Hepatocyte (in vitro differentiated cells): ENCODE measurements at regions not wholly inside any gene's neighbourhood (a gene's known extent, or its start where the extent isn't known, plus 50 kb on each side); places are given as distances from the start of the nearest gene placed in this dataset.

Experiments used
- DNase-seq: peaks from one replicate; pipeline ENCODE4 v3.0.0-alpha.2; 2016; ENCODE audit warnings: low spot score
- H2AFZ ChIP-seq: fragments of 200-600 bp; sonication (generic); 2 replicates; pipeline ENCODE4 v1.6.0; 2016; ENCODE audit warnings: antibody characterized with exemption, mild to moderate bottlenecking
- H3K27ac ChIP-seq: fragments of 200-600 bp; sonication (generic); 2 replicates; pipeline ENCODE4 v1.5.1; 2016; ENCODE audit warnings: mild to moderate bottlenecking
- H3K27me3 ChIP-seq: fragments of 200-600 bp; sonication (generic); 2 replicates; pipeline ENCODE4 v1.6.1; 2016
- H3K36me3 ChIP-seq: fragments of 200-600 bp; sonication (generic); replicated peaks from 2 replicates; pipeline ENCODE4 v1.5.1; 2016; ENCODE audit warnings: low read depth; ENCODE audit not compliant: insufficient read depth
- H3K4me1 ChIP-seq: fragments of 200-600 bp; sonication (generic); 2 replicates; pipeline ENCODE4 v1.5.1; 2016; ENCODE audit warnings: mild to moderate bottlenecking, moderate library complexity; ENCODE audit not compliant: insufficient read depth
- H3K4me2 ChIP-seq: fragments of 200-600 bp; sonication (generic); 2 replicates; pipeline ENCODE4 v1.6.0; 2016
- H3K4me3 ChIP-seq: fragments of 200-600 bp; sonication (generic); 2 replicates; pipeline ENCODE4 v1.5.1; 2016; ENCODE audit warnings: mild to moderate bottlenecking
- H3K79me2 ChIP-seq: fragments of 200-600 bp; sonication (generic); 2 replicates; pipeline ENCODE4 v1.6.0; 2017; ENCODE audit warnings: mild to moderate bottlenecking
- H3K9me2 ChIP-seq: fragments of 200-600 bp; sonication (generic); replicated peaks from 2 replicates; pipeline ENCODE4 v1.6.0; 2017; ENCODE audit warnings: mild to moderate bottlenecking; ENCODE audit not compliant: insufficient read depth
- H3K9me3 ChIP-seq: fragments of 200-600 bp; sonication (generic); 2 replicates; pipeline ENCODE4 v1.5.1; 2016; ENCODE audit warnings: low read depth, mild to moderate bottlenecking
- H4K20me1 ChIP-seq: fragments of 200-600 bp; sonication (generic); 2 replicates; pipeline ENCODE4 v1.6.0; 2016; ENCODE audit warnings: mild to moderate bottlenecking; ENCODE audit not compliant: insufficient read depth, poor library complexity, severe bottlenecking
- CTCF ChIP-seq: fragments of 200-600 bp; sonication (generic); IDR thresholded peaks from 2 replicates; pipeline ENCODE4 v1.5.1; 2016; ENCODE audit warnings: antibody characterized with exemption, mild to moderate bottlenecking; ENCODE audit not compliant: poor library complexity
- EZH2 ChIP-seq: fragments of 200-600 bp; sonication (generic); IDR thresholded peaks from 2 replicates; pipeline ENCODE4 v1.6.1; 2016; ENCODE audit warnings: antibody characterized with exemption, mild to moderate bottlenecking, borderline replicate concordance
- EZH2phosphoT487 ChIP-seq: fragments of 200-600 bp; sonication (generic); IDR thresholded peaks from one replicate; pipeline ENCODE4 v1.6.1; 2018; ENCODE audit warnings: antibody characterized with exemption, mild to moderate bottlenecking, low read depth, moderate library complexity; ENCODE audit not compliant: unreplicated experiment, severe bottlenecking
- WGBS: methylation state at CpG from one replicate; pipeline ENCODE4 v1.1.6; 2016; ENCODE audit warnings: low lambda C conversion rate; ENCODE audit errors: missing lambda C conversion rate; 5-methylcytosine and 5-hydroxymethylcytosine counted together

DNA sequence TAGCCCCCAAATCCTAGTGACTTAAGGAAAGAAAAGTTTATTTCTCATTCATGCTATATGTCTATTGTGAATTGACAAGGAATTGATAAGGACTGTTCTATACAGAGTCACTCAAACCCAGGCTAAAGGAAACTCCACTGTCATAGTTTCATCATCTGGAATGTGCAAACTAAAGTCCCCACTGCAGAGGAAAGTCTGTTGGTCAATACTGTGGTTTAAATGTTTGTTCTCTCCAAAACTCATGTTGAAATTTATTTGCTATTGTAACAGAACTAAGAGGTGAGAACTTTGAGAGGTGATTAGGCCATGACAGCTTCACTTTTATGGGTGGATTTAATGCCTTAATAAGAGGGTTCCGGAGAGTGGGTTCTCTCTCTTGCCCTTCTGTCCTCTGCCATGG lies 149.6 kb downstream of the COX18 start:
- no peak for DNase-seq
- WGBS = 81% methylated on average over 1 of the region's 1 CpG
- Histone ChIP-seq H3K36me3 (no peaks in the 10 kb centered on the region), H3K9me2 (no peaks in the 10 kb centered on the region), H3K4me2 (no peak overlapping the region), H3K9me3 (no peaks in the 10 kb centered on the region), H3K27ac (no peak overlapping the region), H3K4me1 (no peaks in the 10 kb centered on the region), H3K4me3 (no peak overlapping the region), H2AFZ (no peak overlapping the region), H3K27me3 (no peaks in the 10 kb centered on the region), H4K20me1 (no peaks in the 10 kb centered on the region), H3K79me2 (no peaks in the 10 kb centered on the region)
- TF ChIP-seq CTCF (no peak), EZH2 (no peak), EZH2phosphoT487 (no peak)

DNA sequence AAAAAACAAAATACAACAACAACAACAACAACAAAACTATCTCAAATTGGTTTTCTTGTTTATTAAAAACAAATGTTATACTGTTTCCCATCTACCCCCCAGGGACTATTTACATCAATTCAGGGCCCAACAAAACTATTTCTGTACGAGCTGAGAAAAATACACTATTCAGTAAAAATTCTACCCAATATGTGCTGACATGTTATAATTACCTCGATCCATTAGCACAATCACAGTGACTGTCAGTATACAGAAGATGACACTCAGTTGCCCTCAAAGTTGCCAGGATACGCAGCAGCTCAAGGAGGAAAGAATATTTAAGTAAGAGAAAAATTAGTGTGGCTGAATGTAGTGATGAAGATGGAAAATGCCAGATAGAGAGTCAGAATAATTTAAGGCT lies 150.1 kb downstream of the COX18 start:
- 90% methylated on average over 3 of the region's 3 CpGs for WGBS

DNA sequence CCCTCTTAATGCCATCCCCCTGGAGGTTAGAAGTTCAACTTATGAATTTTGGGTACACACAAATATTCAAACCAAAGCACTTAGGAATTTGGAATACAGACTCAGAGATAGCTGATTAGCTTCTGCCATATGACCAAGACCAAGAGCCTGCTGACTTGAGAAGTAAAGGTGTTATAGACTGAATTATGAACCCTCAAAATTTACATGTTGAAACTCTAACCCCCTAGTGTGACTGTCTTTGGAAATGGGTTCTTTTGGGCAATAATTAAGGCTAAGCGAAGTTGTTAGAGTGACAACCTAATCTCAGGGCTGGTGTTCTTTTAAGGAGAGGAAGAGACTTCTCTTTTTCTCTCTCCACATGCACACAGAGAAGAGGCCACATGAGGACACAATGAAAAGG lies 151.2 kb downstream of the COX18 start:
- no peaks in the 10 kb centered on the region for H3K4me1 ChIP-seq
- H3K27me3 ChIP-seq = no peaks in the 10 kb centered on the region
- H4K20me1 ChIP-seq = no peaks in the 10 kb centered on the region
- H3K36me3 ChIP-seq = no peaks in the 10 kb centered on the region
- no peaks in the 10 kb centered on the region for H3K9me2 ChIP-seq
- no peaks in the 10 kb centered on the region for H3K9me3 ChIP-seq
- no peak overlapping the region for H3K27ac ChIP-seq
- no peak overlapping the region for H2AFZ ChIP-seq
- H3K4me3 ChIP-seq = no peak overlapping the region
- no peak overlapping the region for H3K4me2 ChIP-seq
- no peaks in the 10 kb centered on the region for H3K79me2 ChIP-seq
- no peak for TF ChIP-seq CTCF
- DNase-seq = no peak
- 96% methylated on average over 1 of the region's 1 CpG for WGBS

More for the DNA sequence above, 150.1 kb downstream of the COX18 start:
- Histone ChIP-seq H3K4me1 (no peaks in the 10 kb centered on the region), H2AFZ (no peak overlapping the region), H3K9me2 (no peaks in the 10 kb centered on the region), H3K27me3 (no peaks in the 10 kb centered on the region), H3K27ac (no peak overlapping the region), H3K36me3 (no peaks in the 10 kb centered on the region), H3K9me3 (no peaks in the 10 kb centered on the region), H3K4me3 (no peak overlapping the region), H3K79me2 (no peaks in the 10 kb centered on the region), H3K4me2 (no peak overlapping the region), H4K20me1 (no peaks in the 10 kb centered on the region)
- no peak for TF ChIP-seq EZH2
- no peak for TF ChIP-seq EZH2phosphoT487
- no peak for TF ChIP-seq CTCF
- no peak for DNase-seq

- WGBS = 84% methylated on average over 5 of the region's 5 CpGs
Observed at GRCh38 chr4:72911316-72911715, 158.2 kb downstream of the COX18 start.

More at GRCh38 chr4:72911316-72911715, 158.2 kb downstream of the COX18 start:
- Histone ChIP-seq H3K4me2 (no peak overlapping the region), H3K79me2 (no peaks in the 10 kb centered on the region), H3K9me2 (no peaks in the 10 kb centered on the region), H3K36me3 (no peaks in the 10 kb centered on the region), H3K27ac (no peak overlapping the region), H2AFZ (no peak overlapping the region), H3K4me3 (no peak overlapping the region), H3K4me1 (no peaks in the 10 kb centered on the region), H4K20me1 (no peaks in the 10 kb centered on the region), H3K27me3 (no peaks in the 10 kb centered on the region), H3K9me3 (no peaks in the 10 kb centered on the region)
- no peak for TF ChIP-seq EZH2
- TF ChIP-seq EZH2phosphoT487 = no peak
- no peak for TF ChIP-seq CTCF
- no peak for DNase-seq
